Osteoblast (primary cell): ENCODE measurements at regions not wholly inside any gene's neighbourhood (a gene's known extent, or its start where the extent isn't known, plus 50 kb on each side); places are given as distances from the start of the nearest gene placed in this dataset.
"Not testable (repeated sequence)": the region's sequence is repeated elsewhere in the genome, so short reads cannot be mapped to it uniquely, and the experiment has no call there.

ENCODE experiments used
- DNase-seq: peaks from one replicate; pipeline ENCODE4 v3.0.0; 2011; ENCODE audit warnings: low spot score, mixed read lengths; ENCODE audit not compliant: insufficient read length; ENCODE audit errors: missing footprints
- H2AFZ ChIP-seq: 2 replicates; pipeline ENCODE4 v1.6.0; 2011; ENCODE audit warnings: mild to moderate bottlenecking, low read length
- H3K27ac ChIP-seq: 2 replicates; pipeline ENCODE4 v1.5.1; 2011; ENCODE audit warnings: mild to moderate bottlenecking, low read depth, low read length, moderate library complexity
- H3K27me3 ChIP-seq: 2 replicates; pipeline ENCODE4 v1.6.0; 2012; ENCODE audit warnings: mild to moderate bottlenecking, control low read depth, inconsistent platforms, low read length, moderate library complexity; ENCODE audit not compliant: insufficient read depth
- H3K36me3 ChIP-seq: 2 replicates; pipeline ENCODE4 v1.5.1; 2011; ENCODE audit warnings: mild to moderate bottlenecking, low read length, control low read depth, moderate library complexity; ENCODE audit not compliant: insufficient read depth
- H3K4me1 ChIP-seq: 2 replicates; pipeline ENCODE4 v1.5.1; 2011; ENCODE audit warnings: mild to moderate bottlenecking, low read length, control low read depth, moderate library complexity; ENCODE audit not compliant: insufficient read depth
- H3K4me2 ChIP-seq: 2 replicates; pipeline ENCODE4 v1.6.0; 2011; ENCODE audit warnings: mild to moderate bottlenecking, low read length; ENCODE audit not compliant: insufficient read depth
- H3K4me3 ChIP-seq: fragments of 200-600 bp; sonication (generic); 3 replicates; pipeline ENCODE4 v1.5.1; 2012; ENCODE audit warnings: mild to moderate bottlenecking, low read length, inconsistent platforms; ENCODE audit not compliant: insufficient read depth
- H3K79me2 ChIP-seq: 2 replicates; pipeline ENCODE4 v1.6.0; 2012; ENCODE audit warnings: mild to moderate bottlenecking, low read length, control low read depth, inconsistent platforms; ENCODE audit not compliant: insufficient read depth
- H3K9me3 ChIP-seq: 2 replicates; pipeline ENCODE4 v1.5.1; 2011; ENCODE audit warnings: low read depth, low read length, control low read depth
- H4K20me1 ChIP-seq: 2 replicates; pipeline ENCODE4 v1.6.0; 2012; ENCODE audit warnings: mild to moderate bottlenecking, low read length, control low read depth; ENCODE audit not compliant: insufficient read depth
- TF ChIP-seq, protein P1 (sequence below): IDR thresholded peaks from 2 replicates; pipeline ENCODE4 v1.5.1; 2011; ENCODE audit warnings: mild to moderate bottlenecking, low read depth, low read length, moderate library complexity; ENCODE audit errors: extremely low read depth

DNA sequence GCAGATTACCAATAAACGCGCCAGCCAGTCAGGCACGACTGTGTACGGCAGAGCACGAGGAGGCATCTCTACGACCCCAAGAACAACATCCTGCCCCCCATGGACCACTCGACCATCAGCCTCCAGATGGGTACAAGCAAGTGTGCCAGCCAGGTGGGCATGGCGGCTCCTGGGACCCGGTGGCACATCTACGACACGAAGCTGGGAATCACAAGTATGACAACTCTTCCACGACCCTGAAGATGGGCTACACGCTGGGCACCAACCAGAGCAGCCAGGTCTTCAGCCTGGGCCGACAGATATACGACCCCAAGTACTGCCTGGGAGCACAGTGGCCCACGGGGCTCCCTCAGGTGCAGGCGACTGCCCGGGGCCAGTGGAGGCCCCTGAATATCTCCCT, 217.6 kb downstream of the POTED start:
- DNase-seq = no peak
- no peaks in the 10 kb centered on the region for H3K36me3 ChIP-seq
- H3K27me3 ChIP-seq = no peaks in the 10 kb centered on the region
- TF ChIP-seq, protein P1, sequence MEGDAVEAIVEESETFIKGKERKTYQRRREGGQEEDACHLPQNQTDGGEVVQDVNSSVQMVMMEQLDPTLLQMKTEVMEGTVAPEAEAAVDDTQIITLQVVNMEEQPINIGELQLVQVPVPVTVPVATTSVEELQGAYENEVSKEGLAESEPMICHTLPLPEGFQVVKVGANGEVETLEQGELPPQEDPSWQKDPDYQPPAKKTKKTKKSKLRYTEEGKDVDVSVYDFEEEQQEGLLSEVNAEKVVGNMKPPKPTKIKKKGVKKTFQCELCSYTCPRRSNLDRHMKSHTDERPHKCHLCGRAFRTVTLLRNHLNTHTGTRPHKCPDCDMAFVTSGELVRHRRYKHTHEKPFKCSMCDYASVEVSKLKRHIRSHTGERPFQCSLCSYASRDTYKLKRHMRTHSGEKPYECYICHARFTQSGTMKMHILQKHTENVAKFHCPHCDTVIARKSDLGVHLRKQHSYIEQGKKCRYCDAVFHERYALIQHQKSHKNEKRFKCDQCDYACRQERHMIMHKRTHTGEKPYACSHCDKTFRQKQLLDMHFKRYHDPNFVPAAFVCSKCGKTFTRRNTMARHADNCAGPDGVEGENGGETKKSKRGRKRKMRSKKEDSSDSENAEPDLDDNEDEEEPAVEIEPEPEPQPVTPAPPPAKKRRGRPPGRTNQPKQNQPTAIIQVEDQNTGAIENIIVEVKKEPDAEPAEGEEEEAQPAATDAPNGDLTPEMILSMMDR = no peak
- H3K79me2 ChIP-seq = no peaks in the 10 kb centered on the region
- H3K4me1 ChIP-seq = no peaks in the 10 kb centered on the region
- no peak overlapping the region for H3K27ac ChIP-seq
- H3K4me3 ChIP-seq = no peak overlapping the region
- H3K9me3 ChIP-seq = no peaks in the 10 kb centered on the region
- H2AFZ ChIP-seq = no peak overlapping the region
- H3K4me2 ChIP-seq = no peak overlapping the region
- H4K20me1 ChIP-seq = no peaks in the 10 kb centered on the region

DNA sequence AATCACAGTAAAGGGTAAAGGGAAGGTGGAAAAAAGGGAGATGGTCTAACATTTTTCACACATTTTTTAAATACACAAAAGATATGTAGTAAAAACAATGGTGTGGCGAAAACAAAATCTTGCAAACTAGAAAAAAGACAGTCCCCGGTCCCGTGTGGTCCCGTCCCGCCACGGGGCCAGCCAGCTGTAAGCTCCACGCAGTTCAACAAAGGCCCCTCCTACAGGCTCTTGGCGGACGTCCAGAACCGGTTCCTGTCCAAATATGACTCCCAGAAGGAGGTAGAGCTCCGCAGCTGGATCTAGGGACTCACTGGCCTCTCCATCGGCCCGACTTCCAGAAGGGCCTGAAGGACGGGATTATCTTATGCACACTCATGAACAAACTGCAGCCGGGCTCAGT, 216.9 kb downstream of the POTED start:
- not testable (repeated sequence) for H3K4me3 ChIP-seq, H3K4me1 ChIP-seq, H2AFZ ChIP-seq, DNase-seq, H3K9me3 ChIP-seq, H3K27me3 ChIP-seq, H3K27ac ChIP-seq, H3K4me2 ChIP-seq, H4K20me1 ChIP-seq, H3K36me3 ChIP-seq, H3K79me2 ChIP-seq

DNA sequence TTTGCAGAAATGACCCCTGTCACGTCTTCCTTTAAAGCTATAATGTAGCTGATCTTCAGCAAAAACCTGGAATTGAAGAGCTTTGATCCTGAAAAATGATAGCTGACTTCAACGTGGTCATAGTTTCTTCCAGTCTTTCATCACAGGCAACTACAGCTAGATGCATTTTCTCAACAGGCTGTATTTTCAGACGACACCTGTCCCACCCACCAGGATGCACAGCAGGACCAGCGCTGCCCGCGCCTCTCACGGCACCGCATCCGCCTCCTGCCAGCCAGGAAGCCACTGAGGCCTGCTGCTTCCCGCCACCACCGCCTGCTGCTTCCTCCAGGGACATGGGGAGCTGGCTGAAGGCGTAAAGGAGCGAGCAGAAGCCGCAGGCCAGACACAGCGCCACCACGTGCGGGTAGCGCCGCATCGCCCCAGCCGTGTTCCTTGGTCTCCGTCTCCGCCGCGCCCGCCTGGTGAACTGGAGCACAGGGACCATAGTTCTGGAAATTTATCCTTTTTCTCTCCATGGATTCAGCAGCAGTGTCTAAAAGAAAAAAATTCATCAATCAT, 215.7 kb downstream of the POTED start:
- H3K27me3 ChIP-seq, DNase-seq, H3K4me1 ChIP-seq, H3K27ac ChIP-seq, H3K79me2 ChIP-seq, H3K36me3 ChIP-seq, H3K4me2 ChIP-seq, H4K20me1 ChIP-seq, H2AFZ ChIP-seq, H3K4me3 ChIP-seq, H3K9me3 ChIP-seq: not testable (repeated sequence)

DNA sequence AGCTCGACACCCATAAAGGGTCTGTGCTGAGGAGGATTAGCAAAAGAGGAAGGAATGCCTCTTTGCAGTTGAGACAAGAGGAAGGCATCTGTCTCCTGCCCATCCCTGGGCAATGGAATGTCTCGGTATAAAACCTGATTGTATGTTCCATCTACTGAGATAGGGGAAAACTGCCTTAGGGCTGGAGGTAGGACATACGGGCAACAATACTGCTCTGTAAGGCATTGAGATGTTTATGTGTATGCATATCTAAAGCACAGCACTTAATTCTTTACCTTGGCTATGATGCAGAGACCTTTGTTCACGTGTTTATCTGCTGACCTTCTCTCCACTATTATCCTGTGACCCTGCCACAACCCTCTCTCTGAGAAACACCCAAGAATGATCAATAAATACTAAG, 210.7 kb downstream of the POTED start:
- not testable (repeated sequence) for H3K9me3 ChIP-seq, H3K27ac ChIP-seq, H4K20me1 ChIP-seq

DNA sequence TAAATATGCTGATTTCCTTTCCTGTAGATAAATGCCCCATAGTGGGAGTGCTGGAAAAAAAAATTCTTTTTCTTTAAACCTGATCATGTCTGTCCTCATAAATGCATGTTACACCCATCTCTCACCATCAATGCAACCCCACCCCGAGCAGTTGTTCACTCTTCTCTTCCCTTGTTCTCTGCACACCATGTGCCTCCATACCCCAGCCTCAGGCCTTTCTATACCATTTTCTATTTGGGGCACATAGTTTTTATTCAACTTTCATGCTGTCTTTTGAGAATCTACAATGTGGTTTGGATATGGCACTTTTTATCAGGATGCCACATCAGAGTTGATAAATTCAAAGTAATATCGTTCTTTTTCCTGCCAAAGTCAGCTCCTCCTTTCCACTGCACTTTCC, 202.6 kb downstream of the POTED start:
- not testable (repeated sequence) for H2AFZ ChIP-seq, H3K27me3 ChIP-seq, H4K20me1 ChIP-seq, H3K79me2 ChIP-seq, H3K36me3 ChIP-seq, H3K4me1 ChIP-seq, H3K27ac ChIP-seq, H3K4me3 ChIP-seq, DNase-seq, H3K4me2 ChIP-seq, H3K9me3 ChIP-seq

More for the DNA sequence above, 210.7 kb downstream of the POTED start:
- not testable (repeated sequence) for DNase-seq, H3K36me3 ChIP-seq, H3K79me2 ChIP-seq, H3K4me3 ChIP-seq, H3K27me3 ChIP-seq, H2AFZ ChIP-seq, H3K4me1 ChIP-seq, H3K4me2 ChIP-seq

DNA sequence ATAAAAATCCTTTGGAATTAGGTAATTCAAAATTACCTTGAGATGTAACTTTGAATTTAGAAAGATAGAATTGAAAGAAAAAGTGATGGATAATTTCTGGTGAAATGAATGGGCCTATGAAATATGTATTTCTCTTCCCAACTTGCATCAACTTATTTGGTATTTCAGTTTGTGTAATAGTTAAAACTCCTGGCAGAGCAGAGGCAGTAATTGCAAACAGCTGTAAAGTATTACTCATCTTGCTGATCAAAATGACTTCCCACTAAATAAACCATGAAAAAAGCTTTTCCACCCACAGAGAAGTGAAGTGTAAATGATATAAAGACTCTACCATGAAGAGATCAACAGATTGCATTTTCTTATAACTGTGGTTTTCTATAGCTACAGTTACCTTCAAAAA, 201.0 kb downstream of the POTED start:
- DNase-seq, H4K20me1 ChIP-seq, H3K4me2 ChIP-seq, H3K27ac ChIP-seq, H3K9me3 ChIP-seq, H2AFZ ChIP-seq, H3K79me2 ChIP-seq, H3K27me3 ChIP-seq, H3K4me3 ChIP-seq, H3K36me3 ChIP-seq, H3K4me1 ChIP-seq: not testable (repeated sequence)

DNA sequence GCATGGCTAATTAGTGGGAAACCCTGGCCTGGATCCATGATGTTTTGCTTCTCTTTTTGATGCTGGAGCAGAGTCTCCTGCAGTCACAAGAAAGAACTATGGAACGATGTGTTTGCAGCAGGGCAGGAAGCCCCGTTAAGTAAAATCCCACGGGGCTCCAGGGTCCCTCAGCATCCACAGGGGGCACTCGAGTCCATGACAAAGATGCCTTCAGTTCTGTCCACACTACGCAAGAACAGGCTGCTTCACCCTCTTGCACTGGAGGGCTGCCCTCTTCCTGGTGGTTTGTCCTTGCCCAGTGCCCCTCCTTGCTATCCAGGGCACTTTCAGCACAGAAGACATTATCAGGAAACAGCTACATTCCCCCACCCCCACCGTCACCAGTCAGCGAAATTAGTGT, 196.9 kb downstream of the POTED start:
- H3K4me2 ChIP-seq, H3K79me2 ChIP-seq, H3K27me3 ChIP-seq, H3K4me1 ChIP-seq, H2AFZ ChIP-seq, H3K36me3 ChIP-seq, H4K20me1 ChIP-seq, H3K9me3 ChIP-seq, H3K27ac ChIP-seq, DNase-seq, H3K4me3 ChIP-seq: not testable (repeated sequence)

DNA sequence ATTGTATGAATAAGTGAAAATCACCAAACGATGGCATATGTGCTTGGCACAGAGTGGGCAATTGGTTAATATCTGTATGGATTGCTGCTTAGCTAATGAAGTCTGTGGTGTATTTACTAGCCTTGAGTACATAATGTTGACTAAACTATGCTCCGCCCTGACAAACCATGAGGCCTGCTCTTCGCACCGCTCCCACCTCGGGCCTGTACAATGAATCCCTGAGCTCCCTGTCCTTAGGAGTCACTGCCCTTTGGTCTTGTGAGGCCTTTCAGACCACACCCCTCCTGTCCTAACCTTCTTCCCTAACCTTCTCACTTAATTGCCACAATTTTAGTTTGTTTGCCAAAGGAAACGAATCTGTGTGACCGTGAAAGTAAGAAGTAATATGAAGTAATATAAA, 193.2 kb downstream of the POTED start:
- H3K4me2 ChIP-seq, H3K79me2 ChIP-seq, H3K27ac ChIP-seq, DNase-seq, H3K4me3 ChIP-seq, H3K27me3 ChIP-seq, H4K20me1 ChIP-seq, H2AFZ ChIP-seq, H3K4me1 ChIP-seq, H3K36me3 ChIP-seq, H3K9me3 ChIP-seq: not testable (repeated sequence)
